ENCODE measurements at regions not wholly inside any gene's neighbourhood (a gene's known extent, or its start where the extent isn't known, plus 50 kb on each side); places are given as distances from the start of the nearest gene placed in this dataset.
"Not testable (repeated sequence)": the region's sequence is repeated elsewhere in the genome, so short reads cannot be mapped to it uniquely, and the experiment has no call there.

- no peak for TF ChIP-seq POU2F2 (IDR thresholded peaks at IDR 0.05; ENCODE audit: low read depth, low read length)
- TF ChIP-seq PAX5 (IDR thresholded peaks at IDR 0.05; ENCODE audit: insufficient read depth, low read length, severe bottlenecking): no peak
- TF ChIP-seq POLR2AphosphoS5 (IDR thresholded peaks at IDR 0.05; ENCODE audit: low read depth, low read length): no peak
- TF ChIP-seq SPI1 (IDR thresholded peaks at IDR 0.05; ENCODE audit: low read depth, low read length): no peak
- no peak for TF ChIP-seq TAF1 (IDR thresholded peaks at IDR 0.05; ENCODE audit: low read depth, low read length)
- TF ChIP-seq POLR2A (IDR thresholded peaks at IDR 0.05; ENCODE audit: low read depth, low read length): no peak
- DNase-seq (ENCODE audit: insufficient read length, low spot score): no peak
- FAIRE-seq: no peak
Observed at GRCh38 chr3:137709011-137709601, 55.0 kb upstream of the SOX14 start.

- FAIRE-seq: not testable (repeated sequence)
Observed at GRCh38 chr3:137713965-137714364, 50.1 kb upstream of the SOX14 start.

More at GRCh38 chr3:137713965-137714364, 50.1 kb upstream of the SOX14 start:
- not testable (repeated sequence) for DNase-seq (ENCODE audit: insufficient read length, low spot score)
